Muscle of leg (tissue), 3 donors: ENCODE measurements at regions not wholly inside any gene's neighbourhood (a gene's known extent, or its start where the extent isn't known, plus 50 kb on each side); places are given as distances from the start of the nearest gene placed in this dataset.

Experiments used
- DNase-seq: peaks from one replicate; pipeline ENCODE4 v3.0.0; 2013
- H3K27ac ChIP-seq: one replicate; pipeline ENCODE4 v1.5.1; 2013; ENCODE audit warnings: mild to moderate bottlenecking, low read length, control low read depth
- H3K27me3 ChIP-seq: one replicate; pipeline ENCODE4 v1.6.1; 2013; ENCODE audit warnings: low read length; ENCODE audit not compliant: control insufficient read depth, insufficient read depth
- H3K36me3 ChIP-seq: one replicate; pipeline ENCODE4 v1.6.1; 2013; ENCODE audit warnings: low read length; ENCODE audit not compliant: control insufficient read depth, insufficient read depth
- H3K4me1 ChIP-seq: one replicate; pipeline ENCODE4 v1.6.1; 2013; ENCODE audit warnings: low read length; ENCODE audit not compliant: control insufficient read depth, insufficient read depth
- H3K4me3 ChIP-seq: one replicate; pipeline ENCODE4 v1.5.1; 2013; ENCODE audit warnings: low read length, control low read depth
- H3K9me3 ChIP-seq: replicated peaks from 2 replicates; pipeline ENCODE4 v1.6.1; 2013; ENCODE audit warnings: low read depth, low read length; ENCODE audit not compliant: control insufficient read depth
- WGBS: methylation state at CpG from one replicate; pipeline ENCODE4 v1.1.5; 2013; ENCODE audit warnings: missing lambda C conversion rate; ENCODE audit not compliant: insufficient coverage; 5-methylcytosine and 5-hydroxymethylcytosine counted together

DNA sequence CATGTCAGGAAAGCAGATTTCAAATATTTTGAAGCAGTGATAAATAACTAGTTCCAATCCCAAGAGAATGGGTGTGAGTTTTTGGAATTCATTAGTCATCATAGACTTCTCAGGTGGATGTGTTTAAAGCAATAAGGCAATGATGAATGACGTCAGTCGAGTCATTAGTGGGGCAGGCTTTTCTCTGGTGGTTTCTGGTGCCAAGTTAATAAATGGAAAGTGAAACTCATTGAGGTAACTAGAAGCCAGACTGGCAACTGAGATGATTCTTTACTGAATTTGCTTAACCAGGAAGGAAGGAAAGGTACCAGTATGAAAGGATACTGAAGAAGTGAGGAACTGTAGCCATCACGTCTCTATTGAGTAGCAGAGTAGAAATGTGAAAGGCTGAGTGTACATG, 311.0 kb downstream of the GPAM start:
- Histone ChIP-seq H3K4me3 (no peak overlapping the region), H3K27me3 (no peaks in the 10 kb centered on the region), H3K9me3 (no peaks in the 10 kb centered on the region), H3K27ac (no peak overlapping the region), H3K4me1 (no peaks in the 10 kb centered on the region), H3K36me3 (no peaks in the 10 kb centered on the region)
- WGBS = 73% methylated on average over 2 of the region's 3 CpGs
- DNase-seq = no peak

GRCh38 chr10:111873041-111873440, 310.5 kb downstream of the GPAM start:
- WGBS = 82% methylated on average over 1 of the region's 4 CpGs

DNA sequence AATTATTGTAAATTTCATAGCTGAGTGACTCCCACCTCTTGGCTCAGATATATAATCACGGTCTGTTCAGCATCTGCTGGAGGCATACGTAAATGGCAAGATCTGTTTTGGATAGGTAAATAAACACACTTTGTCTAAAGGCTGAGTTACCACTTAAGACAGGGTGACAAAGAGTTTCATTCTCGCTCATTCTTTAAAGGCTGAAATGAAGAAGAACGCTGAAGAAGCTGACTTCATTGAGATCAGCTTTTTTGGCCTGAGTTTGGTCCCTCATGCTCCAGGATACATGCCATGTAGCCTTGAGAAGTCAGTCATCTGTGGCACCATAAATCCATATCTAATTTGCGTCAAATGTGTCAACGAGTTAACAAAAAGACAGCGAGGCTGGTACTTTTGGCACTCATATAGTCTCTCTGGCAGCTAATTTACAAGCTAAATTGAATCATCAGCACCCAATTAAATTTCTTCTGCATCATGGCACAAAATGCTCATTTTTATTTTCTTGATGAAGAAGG, 309.9 kb downstream of the GPAM start:
- 92% methylated on average over 5 of the region's 7 CpGs for WGBS
- Histone ChIP-seq H3K36me3 (no peaks in the 10 kb centered on the region), H3K27ac (no peak overlapping the region), H3K4me1 (no peaks in the 10 kb centered on the region), H3K27me3 (no peaks in the 10 kb centered on the region), H3K4me3 (no peak overlapping the region), H3K9me3 (peaks cover 3% of the 10 kb centered on the region)
- no peak for DNase-seq

More at GRCh38 chr10:111873041-111873440, 310.5 kb downstream of the GPAM start:
- no peaks in the 10 kb centered on the region for H3K4me1 ChIP-seq
- no peak overlapping the region for H3K4me3 ChIP-seq
- no peaks in the 10 kb centered on the region for H3K36me3 ChIP-seq
- peaks cover under 1% of the 10 kb centered on the region for H3K9me3 ChIP-seq
- H3K27me3 ChIP-seq = no peaks in the 10 kb centered on the region
- no peak overlapping the region for H3K27ac ChIP-seq
- no peak for DNase-seq

GRCh38 chr10:111874576-111874975, 309.0 kb downstream of the GPAM start:
- peaks cover 3% of the 10 kb centered on the region for H3K9me3 ChIP-seq
- H3K27ac ChIP-seq = no peak overlapping the region
- WGBS = 79% methylated on average over 2 of the region's 3 CpGs
- H3K36me3 ChIP-seq = no peaks in the 10 kb centered on the region
- no peak overlapping the region for H3K4me3 ChIP-seq
- no peaks in the 10 kb centered on the region for H3K27me3 ChIP-seq
- no peak for DNase-seq
- H3K4me1 ChIP-seq = no peaks in the 10 kb centered on the region

DNA sequence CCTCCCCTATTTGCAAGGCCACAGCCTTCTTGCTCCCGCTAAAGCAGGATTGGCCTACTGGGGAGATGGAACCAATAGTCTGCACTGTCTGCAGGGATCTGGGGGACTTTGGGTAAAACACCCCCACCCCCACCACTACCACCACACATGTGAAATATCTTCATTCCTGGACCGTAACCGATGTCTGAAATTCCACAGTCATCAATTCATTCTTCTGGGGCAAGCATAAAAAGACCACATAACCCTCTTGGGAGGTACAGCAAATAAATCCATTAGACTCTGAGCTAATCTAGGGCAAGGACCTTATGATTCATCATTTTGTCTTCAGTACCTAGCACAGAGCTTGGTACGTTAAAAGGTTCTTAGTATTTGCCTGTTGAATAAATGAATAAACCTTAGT, 307.8 kb downstream of the GPAM start:
- H3K36me3 ChIP-seq = no peaks in the 10 kb centered on the region
- H3K4me1 ChIP-seq = no peaks in the 10 kb centered on the region
- no peaks in the 10 kb centered on the region for H3K27me3 ChIP-seq
- no peak for DNase-seq
- H3K9me3 ChIP-seq = peaks cover 3% of the 10 kb centered on the region
- WGBS = 59% methylated on average over 2 of the region's 4 CpGs
- no peak overlapping the region for H3K4me3 ChIP-seq
- H3K27ac ChIP-seq = no peak overlapping the region

GRCh38 chr10:111877258-111877657, 306.3 kb downstream of the GPAM start:
- no peak for DNase-seq
- H3K36me3 ChIP-seq = no peaks in the 10 kb centered on the region
- no CpG with 5 or more reads among the region's 3 CpGs for WGBS
- no peaks in the 10 kb centered on the region for H3K27me3 ChIP-seq
- peaks cover 3% of the 10 kb centered on the region for H3K9me3 ChIP-seq
- no peak overlapping the region for H3K4me3 ChIP-seq
- H3K27ac ChIP-seq = no peak overlapping the region
- H3K4me1 ChIP-seq = no peaks in the 10 kb centered on the region

GRCh38 chr10:111879969-111880368, 303.6 kb downstream of the GPAM start:
- DNase-seq = no peak

GRCh38 chr10:111885046-111885445, 298.5 kb downstream of the GPAM start:
- no peak overlapping the region for H3K4me3 ChIP-seq
- H3K9me3 ChIP-seq = no peaks in the 10 kb centered on the region
- WGBS = no CpG with 5 or more reads among the region's 1 CpG
- DNase-seq = no peak
- H3K27me3 ChIP-seq = no peaks in the 10 kb centered on the region
- no peaks in the 10 kb centered on the region for H3K36me3 ChIP-seq
- H3K27ac ChIP-seq = no peak overlapping the region
- H3K4me1 ChIP-seq = no peaks in the 10 kb centered on the region

More at GRCh38 chr10:111879969-111880368, 303.6 kb downstream of the GPAM start:
- WGBS = no CpG with 5 or more reads among the region's 2 CpGs
- no peak overlapping the region for H3K27ac ChIP-seq
- no peak overlapping the region for H3K4me3 ChIP-seq
- H3K36me3 ChIP-seq = no peaks in the 10 kb centered on the region
- no peaks in the 10 kb centered on the region for H3K27me3 ChIP-seq
- H3K4me1 ChIP-seq = no peaks in the 10 kb centered on the region
- H3K9me3 ChIP-seq = peaks cover 3% of the 10 kb centered on the region

- 80% methylated on average over 1 of the region's 6 CpGs for WGBS
- Histone ChIP-seq H3K36me3 (no peaks in the 10 kb centered on the region), H3K27me3 (no peaks in the 10 kb centered on the region), H3K4me3 (no peak overlapping the region), H3K27ac (no peak overlapping the region), H3K4me1 (no peaks in the 10 kb centered on the region), H3K9me3 (no peaks in the 10 kb centered on the region)
- DNase-seq = no peak
Measured at GRCh38 chr10:111885919-111886318, 297.6 kb downstream of the GPAM start.

GRCh38 chr10:111887266-111887665, 296.3 kb downstream of the GPAM start:
- no CpG with 5 or more reads among the region's 2 CpGs for WGBS
- no peak overlapping the region for H3K27ac ChIP-seq
- H3K4me3 ChIP-seq = no peak overlapping the region
- H3K36me3 ChIP-seq = no peaks in the 10 kb centered on the region
- H3K4me1 ChIP-seq = no peaks in the 10 kb centered on the region
- H3K27me3 ChIP-seq = no peaks in the 10 kb centered on the region
- DNase-seq = no peak
- no peaks in the 10 kb centered on the region for H3K9me3 ChIP-seq

DNA sequence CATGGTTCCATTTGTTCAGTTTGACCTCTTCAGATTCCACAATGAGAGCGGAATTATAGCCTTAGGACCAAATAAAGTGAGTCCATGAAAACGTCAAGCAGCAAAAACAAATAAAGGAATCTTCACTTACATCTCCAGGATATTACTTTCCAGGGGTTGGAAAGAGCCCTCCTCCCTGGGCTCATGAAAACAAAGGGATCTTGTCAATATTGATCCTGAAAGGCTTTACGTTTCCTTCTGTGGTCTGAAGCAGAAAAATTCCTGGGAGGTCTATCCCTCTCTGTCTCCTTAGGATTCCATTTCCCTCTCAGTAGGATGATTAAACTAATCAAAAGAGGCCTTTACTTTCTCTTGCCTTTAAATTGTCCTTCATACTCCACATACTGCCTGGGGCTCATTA, 293.5 kb downstream of the GPAM start:
- no peaks in the 10 kb centered on the region for H3K9me3 ChIP-seq
- no peak for DNase-seq
- no CpG with 5 or more reads among the region's 3 CpGs for WGBS
- no peak overlapping the region for H3K27ac ChIP-seq
- no peaks in the 10 kb centered on the region for H3K36me3 ChIP-seq
- no peaks in the 10 kb centered on the region for H3K27me3 ChIP-seq
- no peaks in the 10 kb centered on the region for H3K4me1 ChIP-seq
- no peak overlapping the region for H3K4me3 ChIP-seq
